Uterus (tissue), 2 donors: ENCODE measurements at regions not wholly inside any gene's neighbourhood (a gene's known extent, or its start where the extent isn't known, plus 50 kb on each side); places are given as distances from the start of the nearest gene placed in this dataset.

Source experiments
- POLR2A ChIP-seq, 2 donors: fragments of 450-650 bp; IDR thresholded peaks; one replicate each; pipeline ENCODE4 v1.6.1; 2016; ENCODE audit warnings: antibody characterized with exemption in 2 of 2, mild to moderate bottlenecking in 1 of 2, moderate library complexity in 1 of 2
- TF ChIP-seq, protein P1 (sequence below), 4 experiments: fragments of 200-600 bp in 2 of 4; fragments of 450-650 bp in 2 of 4; sonication (generic) in 2 of 4; IDR thresholded peaks; one replicate each; pipeline ENCODE4 v1.5.1; 2016 to 2019; ENCODE audit warnings: antibody characterized with exemption in 4 of 4, mild to moderate bottlenecking in 2 of 4, moderate library complexity in 1 of 4

DNA sequence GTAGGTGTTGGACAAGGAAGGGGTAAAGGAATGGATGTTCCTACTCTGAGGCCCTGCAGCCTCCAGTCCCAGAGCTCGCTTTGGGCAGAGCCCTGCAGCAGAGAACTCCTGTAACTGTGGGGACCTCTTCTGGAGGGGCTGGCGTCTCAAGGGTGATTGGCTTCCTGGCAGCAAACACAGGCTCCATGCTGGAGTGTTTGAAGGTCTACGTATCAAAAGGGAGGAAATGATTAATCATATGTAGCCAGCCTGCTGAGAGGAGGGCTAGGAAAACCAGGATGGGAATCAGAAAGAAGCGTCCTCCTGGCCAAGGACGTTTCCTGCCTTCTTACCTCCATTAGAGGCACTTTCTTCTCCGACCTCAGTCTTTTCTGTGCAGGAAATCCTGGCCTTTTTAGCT is 208.5 kb downstream of the TSHZ3 start:
- TF ChIP-seq, protein P1, sequence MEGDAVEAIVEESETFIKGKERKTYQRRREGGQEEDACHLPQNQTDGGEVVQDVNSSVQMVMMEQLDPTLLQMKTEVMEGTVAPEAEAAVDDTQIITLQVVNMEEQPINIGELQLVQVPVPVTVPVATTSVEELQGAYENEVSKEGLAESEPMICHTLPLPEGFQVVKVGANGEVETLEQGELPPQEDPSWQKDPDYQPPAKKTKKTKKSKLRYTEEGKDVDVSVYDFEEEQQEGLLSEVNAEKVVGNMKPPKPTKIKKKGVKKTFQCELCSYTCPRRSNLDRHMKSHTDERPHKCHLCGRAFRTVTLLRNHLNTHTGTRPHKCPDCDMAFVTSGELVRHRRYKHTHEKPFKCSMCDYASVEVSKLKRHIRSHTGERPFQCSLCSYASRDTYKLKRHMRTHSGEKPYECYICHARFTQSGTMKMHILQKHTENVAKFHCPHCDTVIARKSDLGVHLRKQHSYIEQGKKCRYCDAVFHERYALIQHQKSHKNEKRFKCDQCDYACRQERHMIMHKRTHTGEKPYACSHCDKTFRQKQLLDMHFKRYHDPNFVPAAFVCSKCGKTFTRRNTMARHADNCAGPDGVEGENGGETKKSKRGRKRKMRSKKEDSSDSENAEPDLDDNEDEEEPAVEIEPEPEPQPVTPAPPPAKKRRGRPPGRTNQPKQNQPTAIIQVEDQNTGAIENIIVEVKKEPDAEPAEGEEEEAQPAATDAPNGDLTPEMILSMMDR (IDR thresholded peaks at IDR 0.05): no peak
- no peak for TF ChIP-seq POLR2A (IDR thresholded peaks at IDR 0.05)
